ENCODE measurements at regions not wholly inside any gene's neighbourhood (a gene's known extent, or its start where the extent isn't known, plus 50 kb on each side); places are given as distances from the start of the nearest gene placed in this dataset.

GRCh38 chr6:138569554-138569953 lies 70.3 kb upstream of the NHSL1 start:
- peaks cover 11% of the 10 kb centered on the region for H3K4me1 Mint-ChIP-seq (ENCODE audit: low read depth, unreplicated experiment)
- H3K27me3 ChIP-seq (replicated peaks; ENCODE audit: control insufficient read depth, insufficient read depth, low read length) = no peaks in the 10 kb centered on the region
- BruUV-seq (replicated peaks) = no TSS peak
- CTCF ChIA-PET = no interaction called here
- no peak overlapping the region for H3K27ac Mint-ChIP-seq (ENCODE audit: unreplicated experiment)
- no peaks in the 10 kb centered on the region for H3K9me3 Mint-ChIP-seq (ENCODE audit: unreplicated experiment)
- POLR2A ChIA-PET = no interaction called here
- no peak for DNase-seq
- intact Hi-C loops (cut with micrococcal nuclease; ENCODE audit: unreplicated experiment) = no loop called here
- no peaks in the 10 kb centered on the region; the same call in 1 of the 2 replicates for H3K36me3 ChIP-seq (ENCODE audit: control insufficient read depth, insufficient read depth, low read length)
- H3K36me3 Mint-ChIP-seq (ENCODE audit: insufficient read depth, unreplicated experiment) = peaks cover 9% of the 10 kb centered on the region
- no peak overlapping the region for H3K4me3 ChIP-seq (ENCODE audit: low read depth, low read length)
- H3K27me3 Mint-ChIP-seq (ENCODE audit: insufficient read depth, unreplicated experiment) = no peaks in the 10 kb centered on the region
- no peak overlapping the region for H3K4me3 Mint-ChIP-seq (ENCODE audit: unreplicated experiment)
- H3K9me3 ChIP-seq = no peaks in the 10 kb centered on the region
- TF ChIP-seq CTCF (IDR thresholded peaks at IDR 0.05; ENCODE audit: insufficient read depth in 1 of 2, low read depth in 1 of 2, low read length in 1 of 2, severe bottlenecking in 1 of 2, unreplicated experiment in 1 of 2) = no peak
- peaks cover 14% of the 10 kb centered on the region; the same call in 1 of the 2 replicates for H3K4me1 ChIP-seq

- Mint-ChIP-seq H3K36me3 (ENCODE audit: insufficient read depth, unreplicated experiment) (peaks cover 5% of the 10 kb centered on the region), H3K4me1 (ENCODE audit: low read depth, unreplicated experiment) (peaks cover 7% of the 10 kb centered on the region), H3K4me3 (ENCODE audit: unreplicated experiment) (no peak overlapping the region), H3K27ac (ENCODE audit: unreplicated experiment) (no peak overlapping the region), H3K27me3 (ENCODE audit: insufficient read depth, unreplicated experiment) (no peaks in the 10 kb centered on the region), H3K9me3 (ENCODE audit: unreplicated experiment) (no peaks in the 10 kb centered on the region)
- no TSS peak for BruUV-seq (replicated peaks)
- intact Hi-C loops (cut with micrococcal nuclease; ENCODE audit: unreplicated experiment) = loop anchor here (5.0 kb wide), 1 partner anchor 33 kb away; no protein-coding TSS in a partner anchor
- Histone ChIP-seq H3K27me3 (replicated peaks; ENCODE audit: control insufficient read depth, insufficient read depth, low read length) (no peaks in the 10 kb centered on the region), H3K36me3 (ENCODE audit: control insufficient read depth, insufficient read depth, low read length) (no peaks in the 10 kb centered on the region; the same call in 1 of the 2 replicates), H3K4me1 (peaks cover 14% of the 10 kb centered on the region; the same call in 1 of the 2 replicates), H3K4me3 (ENCODE audit: low read depth, low read length) (peak overlapping the region; percentile 58), H3K9me3 (no peaks in the 10 kb centered on the region)
- no peak for TF ChIP-seq CTCF (IDR thresholded peaks at IDR 0.05; ENCODE audit: insufficient read depth in 1 of 2, low read depth in 1 of 2, low read length in 1 of 2, severe bottlenecking in 1 of 2, unreplicated experiment in 1 of 2)
- no peak for DNase-seq
- POLR2A ChIA-PET = no interaction called here
- CTCF ChIA-PET = interaction anchor here (1.4 kb wide), 1 partner anchor 46 kb away, joined by 7 read pairs; no protein-coding TSS in a partner anchor
Measured at GRCh38 chr6:138569970-138570724, 70.9 kb upstream of the NHSL1 start.

- BruUV-seq (replicated peaks) = no TSS peak
- Mint-ChIP-seq H3K4me3 (ENCODE audit: unreplicated experiment) (no peak overlapping the region), H3K27ac (ENCODE audit: unreplicated experiment) (no peak overlapping the region), H3K4me1 (ENCODE audit: low read depth, unreplicated experiment) (peaks cover 7% of the 10 kb centered on the region), H3K27me3 (ENCODE audit: insufficient read depth, unreplicated experiment) (no peaks in the 10 kb centered on the region), H3K36me3 (ENCODE audit: insufficient read depth, unreplicated experiment) (peaks cover 5% of the 10 kb centered on the region), H3K9me3 (ENCODE audit: unreplicated experiment) (no peaks in the 10 kb centered on the region)
- Histone ChIP-seq H3K36me3 (ENCODE audit: control insufficient read depth, insufficient read depth, low read length) (no peaks in the 10 kb centered on the region), H3K4me3 (ENCODE audit: low read depth, low read length) (peak overlapping the region; percentile 58), H3K9me3 (no peaks in the 10 kb centered on the region), H3K27me3 (replicated peaks; ENCODE audit: control insufficient read depth, insufficient read depth, low read length) (no peaks in the 10 kb centered on the region), H3K4me1 (peaks cover 14% of the 10 kb centered on the region; the same call in 1 of the 2 replicates)
- intact Hi-C loops (cut with micrococcal nuclease; ENCODE audit: unreplicated experiment) = loop anchor here (5.0 kb wide), 1 partner anchor 33 kb away; no protein-coding TSS in a partner anchor
- ChIA-PET POLR2A (no interaction called here), CTCF (interaction anchor here (0.5 to 1.4 kb wide), 2 partner anchors 47 to 50 kb away, joined by 5 to 7 read pairs; no protein-coding TSS in a partner anchor)
- TF ChIP-seq CTCF (IDR thresholded peaks at IDR 0.05; ENCODE audit: insufficient read depth in 1 of 2, low read depth in 1 of 2, low read length in 1 of 2, severe bottlenecking in 1 of 2, unreplicated experiment in 1 of 2) = no peak
- no peak for DNase-seq
Measured at GRCh38 chr6:138570725-138571029, 71.4 kb upstream of the NHSL1 start.

Data from Caco-2 (cell line).